OCI-LY1 (cell line): ENCODE measurements at regions not wholly inside any gene's neighbourhood (a gene's known extent, or its start where the extent isn't known, plus 50 kb on each side); places are given as distances from the start of the nearest gene placed in this dataset.

Source experiments
- H2AFZ ChIP-seq: fragments of 200-600 bp; sonication (generic), shearing (Covaris generic); 2 replicates; pipeline ENCODE4 v1.6.0; 2014; ENCODE audit warnings: antibody characterized with exemption, mild to moderate bottlenecking, low read length
- H3F3A ChIP-seq: fragments of 200-600 bp; sonication (generic), shearing (Covaris generic); 2 replicates; pipeline ENCODE4 v1.6.0; 2014; ENCODE audit warnings: mild to moderate bottlenecking, antibody characterized with exemption, low read length, moderate library complexity; ENCODE audit not compliant: insufficient read depth
- H3K27ac ChIP-seq: fragments of 200-600 bp; sonication (generic); 2 replicates; pipeline ENCODE4 v1.5.1; 2014; ENCODE audit warnings: low read length, mixed run types, mild to moderate bottlenecking, low read depth; ENCODE audit not compliant: poor library complexity, severe bottlenecking
- H3K27me3 ChIP-seq: fragments of 200-600 bp; sonication (generic); 2 replicates; pipeline ENCODE4 v1.6.0; 2014; ENCODE audit warnings: antibody characterized with exemption, mild to moderate bottlenecking, low read length, moderate library complexity; ENCODE audit not compliant: insufficient read depth
- H3K36me3 ChIP-seq: fragments of 200-600 bp; sonication (generic); 2 replicates; pipeline ENCODE4 v1.6.1; 2014; ENCODE audit warnings: mild to moderate bottlenecking, antibody characterized with exemption, low read length, moderate library complexity, mixed read lengths; ENCODE audit not compliant: insufficient read depth
- H3K4me1 ChIP-seq: fragments of 200-600 bp; sonication (generic); 2 replicates; pipeline ENCODE4 v1.5.1; 2014; ENCODE audit warnings: mild to moderate bottlenecking, low read length, moderate library complexity; ENCODE audit not compliant: insufficient read depth, severe bottlenecking
- H3K4me2 ChIP-seq: fragments of 200-600 bp; sonication (generic), shearing (Covaris generic); 2 replicates; pipeline ENCODE4 v1.6.1; 2014; ENCODE audit warnings: low read length
- H3K4me3 ChIP-seq: fragments of 200-600 bp; sonication (generic); 2 replicates; pipeline ENCODE4 v1.5.1; 2014; ENCODE audit warnings: low read length, low read depth, mild to moderate bottlenecking, mixed read lengths; ENCODE audit not compliant: poor library complexity, severe bottlenecking
- H3K79me2 ChIP-seq: fragments of 200-600 bp; shearing (Covaris generic); 2 replicates; pipeline ENCODE4 v1.6.1; 2016; ENCODE audit warnings: mixed run types, low read length, mixed read lengths; ENCODE audit not compliant: insufficient read depth
- H3K9ac ChIP-seq: fragments of 200-600 bp; sonication (generic), shearing (Covaris generic); 2 replicates; pipeline ENCODE4 v1.6.1; 2014; ENCODE audit warnings: mild to moderate bottlenecking, low read length, mixed read lengths
- H3K9me2 ChIP-seq: fragments of 200-600 bp; sonication (generic), shearing (Covaris generic); 2 replicates; pipeline ENCODE4 v1.6.1; 2014; ENCODE audit warnings: low read depth, mild to moderate bottlenecking, low read length, mixed read lengths
- H3K9me3 ChIP-seq: fragments of 200-600 bp; shearing (Covaris generic); 2 replicates; pipeline ENCODE4 v1.6.1; 2014; ENCODE audit warnings: low read length, mixed read lengths
- H4K20me1 ChIP-seq: fragments of 200-600 bp; sonication (generic), shearing (Covaris generic); 2 replicates; pipeline ENCODE4 v1.6.0; 2016; ENCODE audit warnings: mild to moderate bottlenecking, low read length; ENCODE audit not compliant: insufficient read depth
- CTCF ChIP-seq: fragments of 200-600 bp; sonication (generic), shearing (Covaris generic); IDR thresholded peaks from 2 replicates; pipeline ENCODE4 v1.5.1; 2017; ENCODE audit warnings: mild to moderate bottlenecking, antibody characterized with exemption, low read length, moderate library complexity, mixed read lengths
- EZH2 ChIP-seq: fragments of 200-600 bp; sonication (generic), shearing (Covaris generic); IDR thresholded peaks from 2 replicates; pipeline ENCODE4 v1.8.0; 2017; ENCODE audit warnings: borderline replicate concordance, mixed run types, mild to moderate bottlenecking, antibody characterized with exemption, low read length, moderate library complexity, mixed read lengths

- Histone ChIP-seq H3K27me3 (no peaks in the 10 kb centered on the region), H3K9me2 (no peaks in the 10 kb centered on the region), H2AFZ (no peak overlapping the region), H3K9me3 (no peaks in the 10 kb centered on the region), H3K4me1 (no peaks in the 10 kb centered on the region), H3F3A (no peaks in the 10 kb centered on the region), H3K4me2 (no peak overlapping the region), H4K20me1 (no peaks in the 10 kb centered on the region), H3K4me3 (no peak overlapping the region), H3K9ac (no peak overlapping the region), H3K27ac (no peak overlapping the region), H3K79me2 (no peaks in the 10 kb centered on the region), H3K36me3 (no peaks in the 10 kb centered on the region; the same call in 1 of the 2 replicates)
- TF ChIP-seq EZH2 = no peak
- no peak for TF ChIP-seq CTCF
Measured at GRCh38 chr4:138110815-138111214, 131.3 kb downstream of the SLC7A11 start.

DNA sequence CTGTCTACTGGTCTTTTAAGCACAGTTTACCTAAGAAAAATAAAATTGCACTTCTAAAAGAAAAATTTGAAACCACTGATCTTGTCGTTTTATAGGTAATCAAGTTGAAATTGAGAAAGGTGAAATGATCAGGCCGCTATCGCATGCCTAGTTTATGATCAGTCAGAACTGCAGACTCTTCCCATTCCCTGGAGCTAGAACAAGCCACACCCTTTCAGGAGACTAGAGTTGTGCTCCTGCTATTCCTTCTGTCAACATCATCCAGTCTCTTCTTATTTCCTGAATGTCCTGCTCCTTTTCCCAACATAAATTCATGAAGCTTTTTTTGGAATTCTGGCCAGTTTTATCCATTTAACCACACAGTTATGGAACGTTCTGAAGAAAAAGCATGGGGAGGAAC lies 135.1 kb downstream of the SLC7A11 start:
- Histone ChIP-seq H3K27me3 (no peaks in the 10 kb centered on the region), H3F3A (no peaks in the 10 kb centered on the region), H3K27ac (no peak overlapping the region), H4K20me1 (no peaks in the 10 kb centered on the region), H3K79me2 (no peaks in the 10 kb centered on the region), H2AFZ (no peak overlapping the region), H3K9ac (no peak overlapping the region), H3K9me3 (no peaks in the 10 kb centered on the region), H3K4me3 (no peak overlapping the region), H3K9me2 (no peaks in the 10 kb centered on the region), H3K4me1 (no peaks in the 10 kb centered on the region), H3K36me3 (no peaks in the 10 kb centered on the region; the same call in 1 of the 2 replicates), H3K4me2 (no peak overlapping the region)
- TF ChIP-seq CTCF = no peak
- TF ChIP-seq EZH2 = no peak

- H2AFZ ChIP-seq = no peak overlapping the region
- H3K9me2 ChIP-seq = no peaks in the 10 kb centered on the region
- H3K4me1 ChIP-seq = no peaks in the 10 kb centered on the region
- H3K9me3 ChIP-seq = no peaks in the 10 kb centered on the region
- no peaks in the 10 kb centered on the region for H3K79me2 ChIP-seq
- no peak overlapping the region for H3K9ac ChIP-seq
- H3K36me3 ChIP-seq = no peaks in the 10 kb centered on the region; the same call in 1 of the 2 replicates
- TF ChIP-seq EZH2 (no peak), CTCF (no peak)
- no peaks in the 10 kb centered on the region for H4K20me1 ChIP-seq
- H3K27me3 ChIP-seq = no peaks in the 10 kb centered on the region
- H3F3A ChIP-seq = no peaks in the 10 kb centered on the region
- no peak overlapping the region for H3K27ac ChIP-seq
- no peak overlapping the region for H3K4me2 ChIP-seq
- H3K4me3 ChIP-seq = no peak overlapping the region
Measured at GRCh38 chr4:138105331-138105730, 136.8 kb downstream of the SLC7A11 start.
